Thyroid gland (tissue), 4 donors: ENCODE measurements at regions not wholly inside any gene's neighbourhood (a gene's known extent, or its start where the extent isn't known, plus 50 kb on each side); places are given as distances from the start of the nearest gene placed in this dataset.

Experiments
- CTCF ChIP-seq, 6 experiments: fragments of 200-600 bp in 3 of 6; fragments of 450-650 bp in 3 of 6; sonication (generic) in 3 of 6; IDR thresholded peaks; one replicate each; pipeline ENCODE4 v1.5.1; 2016 to 2019; ENCODE audit warnings: antibody characterized with exemption in 6 of 6, mild to moderate bottlenecking in 2 of 6, inconsistent platforms in 1 of 6, moderate library complexity in 1 of 6
- POLR2A ChIP-seq, 2 donors: fragments of 450-650 bp; IDR thresholded peaks; one replicate each; pipeline ENCODE4 v1.6.1; 2017; ENCODE audit warnings: antibody characterized with exemption in 2 of 2, mild to moderate bottlenecking in 2 of 2, moderate library complexity in 1 of 2

- TF ChIP-seq CTCF (IDR thresholded peaks at IDR 0.05) (no peak), POLR2A (IDR thresholded peaks at IDR 0.05) (no peak)
Observed at GRCh38 chr2:43142921-43143438, 83.4 kb downstream of the ZFP36L2 start.
